GM15510 (cell line): ENCODE measurements at regions not wholly inside any gene's neighbourhood (a gene's known extent, or its start where the extent isn't known, plus 50 kb on each side); places are given as distances from the start of the nearest gene placed in this dataset.

Experiments
- POLR2A ChIP-seq: IDR thresholded peaks from 3 replicates; pipeline ENCODE4 v1.6.1; 2011; ENCODE audit warnings: borderline replicate concordance; ENCODE audit not compliant: insufficient read length; ENCODE audit errors: extremely low read depth

DNA sequence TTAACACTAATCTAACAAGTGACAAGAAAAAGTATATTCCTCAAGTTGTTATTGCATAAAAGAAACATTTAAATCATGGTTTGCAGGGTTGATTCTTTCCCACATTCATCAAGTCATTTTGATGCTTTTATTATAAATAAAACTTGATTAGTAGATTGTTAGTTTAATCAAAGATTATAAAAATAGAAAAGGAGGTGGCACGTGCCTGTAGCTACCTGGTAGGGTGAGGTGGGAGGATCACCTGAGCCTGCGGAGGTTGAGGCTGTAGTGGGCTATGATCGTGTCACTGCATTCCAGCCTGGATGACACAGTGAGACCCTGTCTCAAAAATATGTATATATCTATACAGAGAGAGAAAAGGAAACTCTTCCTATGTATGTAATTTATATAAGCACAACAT is 433.2 kb upstream of the RGS6 start:
- no peak for TF ChIP-seq POLR2A

GRCh38 chr14:71507681-71508080 is 424.5 kb upstream of the RGS6 start:
- no peak for TF ChIP-seq POLR2A

DNA sequence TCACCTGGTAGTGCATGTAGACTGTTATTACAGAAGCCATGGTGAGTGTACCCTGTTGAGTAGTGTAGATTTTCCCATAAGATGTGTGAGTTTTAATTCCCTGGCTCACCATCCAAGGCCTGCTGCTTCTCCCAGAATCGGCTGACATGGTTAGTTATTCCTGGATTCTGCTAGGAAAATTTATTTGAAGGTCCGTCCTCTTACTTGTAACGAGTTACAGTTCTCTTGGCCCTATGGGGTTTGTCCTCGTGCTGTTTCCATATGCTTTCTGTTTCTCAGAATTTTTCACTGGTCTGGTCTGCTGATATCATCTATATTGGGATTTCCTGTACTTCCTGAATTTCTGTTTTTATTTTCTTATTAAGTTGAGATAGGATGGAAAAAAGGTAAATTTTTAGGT is 423.3 kb upstream of the RGS6 start:
- no peak for TF ChIP-seq POLR2A

GRCh38 chr14:71511152-71511551 is 421.1 kb upstream of the RGS6 start:
- TF ChIP-seq POLR2A = no peak

- no peak for TF ChIP-seq POLR2A
Measured at GRCh38 chr14:71514941-71515919, 417.0 kb upstream of the RGS6 start.

GRCh38 chr14:71521238-71522135 is 410.7 kb upstream of the RGS6 start:
- TF ChIP-seq POLR2A = no peak

- TF ChIP-seq POLR2A = no peak
Measured at GRCh38 chr14:71523630-71524319, 408.5 kb upstream of the RGS6 start.

DNA sequence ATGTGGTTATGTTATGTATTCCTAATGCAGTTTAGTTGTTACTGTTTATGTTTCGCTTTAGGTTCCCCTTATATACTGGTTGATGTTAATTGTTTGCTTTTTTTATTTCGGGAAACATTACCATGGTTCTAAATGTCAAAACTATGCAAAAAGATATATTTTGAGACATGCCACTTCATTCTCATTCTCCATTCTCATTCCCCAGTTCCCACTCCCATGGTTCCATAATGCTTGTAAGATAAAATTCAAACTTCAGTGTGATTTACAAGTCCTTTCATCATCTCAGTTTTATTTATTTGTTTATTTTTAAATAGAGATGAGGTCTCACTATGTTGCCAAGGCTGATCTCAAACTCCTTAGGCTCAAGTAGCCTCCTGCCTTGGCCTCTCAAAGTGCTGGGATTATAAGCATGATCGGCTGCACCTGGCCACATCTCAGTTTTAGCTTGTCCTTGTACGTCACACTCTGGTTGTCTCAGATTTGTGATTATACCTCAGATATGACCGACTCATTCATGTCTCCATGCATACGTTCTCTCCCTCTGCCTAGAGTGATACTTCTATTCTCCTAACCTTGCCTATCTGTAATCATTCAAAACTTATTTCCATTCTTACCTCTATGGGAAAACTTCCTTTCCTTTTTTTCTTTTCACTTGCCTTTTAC is 407.8 kb upstream of the RGS6 start:
- TF ChIP-seq POLR2A = no peak

DNA sequence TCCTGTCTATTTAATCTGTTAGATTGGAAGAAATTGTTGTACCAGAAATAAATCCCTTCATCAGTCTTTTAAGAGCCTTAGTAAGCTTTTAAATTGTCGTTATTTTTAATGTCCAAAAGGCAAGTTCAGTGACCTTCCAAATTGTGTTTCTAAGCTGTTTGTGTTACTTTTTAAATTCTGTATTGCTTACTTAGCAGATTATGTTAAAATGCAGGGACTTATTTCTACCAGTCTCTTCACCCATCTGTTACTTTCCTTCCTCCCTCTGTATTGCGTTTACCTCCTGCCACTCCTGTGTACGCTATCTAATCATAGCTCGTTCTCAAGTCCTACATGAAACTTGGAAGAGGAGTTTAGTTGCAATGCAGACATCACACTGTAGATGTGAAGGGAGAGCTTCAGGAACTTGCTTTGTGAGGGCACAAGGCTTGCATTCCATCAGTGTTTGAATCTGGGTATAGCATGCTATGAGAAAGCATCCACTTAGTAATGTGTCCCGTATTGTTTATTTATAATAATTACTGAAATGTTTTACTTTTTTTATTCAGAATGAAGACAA is 406.5 kb upstream of the RGS6 start:
- no peak for TF ChIP-seq POLR2A

GRCh38 chr14:71526388-71526787 is 405.8 kb upstream of the RGS6 start:
- TF ChIP-seq POLR2A = no peak

GRCh38 chr14:71527838-71528237 is 404.4 kb upstream of the RGS6 start:
- no peak for TF ChIP-seq POLR2A

GRCh38 chr14:71529848-71530247 is 402.4 kb upstream of the RGS6 start:
- no peak for TF ChIP-seq POLR2A

- TF ChIP-seq POLR2A = no peak
Measured at GRCh38 chr14:71532344-71532743, 399.9 kb upstream of the RGS6 start.

- no peak for TF ChIP-seq POLR2A
Measured at GRCh38 chr14:71532790-71533189, 399.4 kb upstream of the RGS6 start.
